SK-N-SH (cell line): ENCODE measurements at regions not wholly inside any gene's neighbourhood (a gene's known extent, or its start where the extent isn't known, plus 50 kb on each side); places are given as distances from the start of the nearest gene placed in this dataset.

ENCODE experiments used
- CTCF ChIA-PET: fragments of 300-600, 350-600 bp; formaldehyde crosslinking; extraction: SDS; loops from one replicate; lab custom pipeline; 2021; lab: Yijun Ruan, JAX
- POLR2A ChIA-PET: fragments of 350-600 bp; sonication (Branson Sonifier 250); formaldehyde crosslinking; extraction: SDS; loops from one replicate; lab custom pipeline; 2020; ENCODE audit warnings: antibody characterized with exemption, inconsistent platforms; lab: Yijun Ruan, JAX
- DNase-seq: peaks from one replicate; pipeline ENCODE4 v3.0.0; 2012
- H2AFZ ChIP-seq: fragments of 200-600 bp; sonication (generic); 2 replicates; pipeline ENCODE4 v1.8.1; 2016; ENCODE audit warnings: antibody characterized with exemption, mild to moderate bottlenecking, low read depth
- H3F3A ChIP-seq: fragments of 200-600 bp; sonication (generic); replicated peaks from 2 replicates; pipeline ENCODE3; 2016; ENCODE audit warnings: antibody characterized with exemption, mild to moderate bottlenecking; ENCODE audit not compliant: insufficient read depth
- H3K27ac ChIP-seq, 2 experiments: fragments of 200-500 bp in 1 of 2; fragments of 200-600 bp in 1 of 2; sonication (Bioruptor generic) in 1 of 2; sonication (generic), shearing (Covaris generic) in 1 of 2; 2 replicates each; pipeline versions ENCODE4 v1.5.1 to v1.6.1; 2014 to 2016; ENCODE audit warnings: low read depth in 2 of 2, inconsistent platforms in 1 of 2, low read length in 1 of 2, mild to moderate bottlenecking in 1 of 2, mixed read lengths in 1 of 2
- H3K27me3 ChIP-seq: fragments of 200-600 bp; sonication (generic), shearing (Covaris generic); 2 replicates; pipeline ENCODE4 v1.6.1; 2016; ENCODE audit warnings: mixed run types; ENCODE audit not compliant: insufficient read depth
- H3K36me3 ChIP-seq, 2 experiments: fragments of 200-500 bp in 1 of 2; fragments of 200-600 bp in 1 of 2; sonication (Bioruptor generic) in 1 of 2; sonication (generic) in 1 of 2; replicated peaks in 1 of 2; 2 replicates each; pipeline versions ENCODE3 to v1.5.1; 2014 to 2016; ENCODE audit warnings: low read length in 1 of 2, mild to moderate bottlenecking in 1 of 2; ENCODE audit not compliant: insufficient read depth in 2 of 2, control insufficient read depth in 1 of 2
- H3K4me1 ChIP-seq, 2 experiments: fragments of 200-500 bp in 1 of 2; fragments of 200-600 bp in 1 of 2; sonication (Bioruptor generic) in 1 of 2; sonication (generic), shearing (Covaris generic) in 1 of 2; 2 replicates each; pipeline versions ENCODE4 v1.5.1 to v1.6.1; 2014 to 2016; ENCODE audit warnings: low read depth in 1 of 2, low read length in 1 of 2, mixed run types in 1 of 2; ENCODE audit not compliant: insufficient read depth in 2 of 2, control insufficient read depth in 1 of 2
- H3K4me2 ChIP-seq: fragments of 200-600 bp; sonication (generic), shearing (Covaris generic); 2 replicates; pipeline ENCODE4 v1.6.1; 2017; ENCODE audit warnings: mixed run types
- H3K4me3 ChIP-seq, 2 experiments: fragments of 200-500 bp in 1 of 2; fragments of 200-600 bp in 1 of 2; sonication (Bioruptor generic) in 1 of 2; sonication (generic), shearing (Covaris generic) in 1 of 2; 2 replicates each; pipeline versions ENCODE4 v1.5.1 to v1.8.1; 2014 to 2016; ENCODE audit warnings: low read depth in 2 of 2, inconsistent platforms in 1 of 2, low read length in 1 of 2, mild to moderate bottlenecking in 1 of 2, mixed read lengths in 1 of 2, moderate library complexity in 1 of 2
- H3K79me2 ChIP-seq: fragments of 200-600 bp; sonication (generic); 2 replicates; pipeline ENCODE4 v1.8.1; 2017; ENCODE audit warnings: mild to moderate bottlenecking; ENCODE audit not compliant: insufficient read depth
- H3K9ac ChIP-seq: fragments of 200-600 bp; sonication (generic); 2 replicates; pipeline ENCODE4 v1.6.1; 2017; ENCODE audit warnings: mixed run types
- H3K9me2 ChIP-seq: fragments of 200-600 bp; sonication (generic); 2 replicates; pipeline ENCODE4 v1.6.1; 2017; ENCODE audit warnings: mixed run types
- H3K9me3 ChIP-seq: fragments of 200-600 bp; sonication (generic); 2 replicates; pipeline ENCODE4 v1.6.1; 2017; ENCODE audit warnings: mixed run types, mild to moderate bottlenecking, moderate library complexity
- H4K20me1 ChIP-seq: fragments of 200-600 bp; sonication (generic); 2 replicates; pipeline ENCODE4 v1.6.1; 2017; ENCODE audit warnings: mild to moderate bottlenecking, mixed run types; ENCODE audit not compliant: insufficient read depth
- ELF1 ChIP-seq: IDR thresholded peaks from 2 replicates; pipeline ENCODE4 v1.4.0; 2012
- EP300 ChIP-seq, 2 experiments: IDR thresholded peaks; 2 replicates each; pipeline versions ENCODE4 v1.4.0 to v1.6.1; 2012; ENCODE audit warnings: borderline replicate concordance in 1 of 2, low read depth in 1 of 2, low read length in 1 of 2
- FOXJ3 ChIP-seq: sonication (generic); formaldehyde crosslinking; IDR thresholded peaks from 2 replicates; pipeline ENCODE4 v1.5.1; 2020; ENCODE audit warnings: mild to moderate bottlenecking, missing genetic modification reagents
- FOXM1 ChIP-seq: IDR thresholded peaks from 2 replicates; pipeline ENCODE4 v1.4.0; 2012; ENCODE audit warnings: low read depth, mild to moderate bottlenecking
- JUND ChIP-seq: IDR thresholded peaks from 2 replicates; pipeline ENCODE4 v1.4.0; 2012
- MEF2A ChIP-seq: IDR thresholded peaks from 2 replicates; pipeline ENCODE4 v1.4.0; 2012; ENCODE audit warnings: low read depth, borderline replicate concordance
- MXI1 ChIP-seq: IDR thresholded peaks from 2 replicates; pipeline ENCODE4 v1.6.1; 2012; ENCODE audit warnings: mild to moderate bottlenecking, low read depth, low read length, improper control_type of control experiment
- NRF1 ChIP-seq: IDR thresholded peaks from 2 replicates; pipeline ENCODE4 v1.6.1; 2012; ENCODE audit warnings: low read depth, mild to moderate bottlenecking, low read length
- RFX5 ChIP-seq: IDR thresholded peaks from 2 replicates; pipeline ENCODE4 v1.6.1; 2012; ENCODE audit warnings: mild to moderate bottlenecking, improper control_type of control experiment, low read length
- SIN3A ChIP-seq: IDR thresholded peaks from 2 replicates; pipeline ENCODE4 v1.6.1; 2012; ENCODE audit warnings: low read depth, mild to moderate bottlenecking, low read length, moderate library complexity, borderline replicate concordance
- SMC3 ChIP-seq: IDR thresholded peaks from 2 replicates; pipeline ENCODE4 v1.6.1; 2012; ENCODE audit warnings: low read depth, low read length, improper control_type of control experiment
- TAF1 ChIP-seq: IDR thresholded peaks from 2 replicates; pipeline ENCODE4 v1.6.1; 2012; ENCODE audit warnings: low read depth, mild to moderate bottlenecking, low read length, moderate library complexity, borderline replicate concordance
- YY1 ChIP-seq: IDR thresholded peaks from 2 replicates; pipeline ENCODE4 v1.4.0; 2012; ENCODE audit warnings: low read depth, mild to moderate bottlenecking
- WGBS: methylation state at CpG from one replicate; pipeline ENCODE4 v1.1.6; 2017; ENCODE audit warnings: low lambda C conversion rate; 5-methylcytosine and 5-hydroxymethylcytosine counted together
- TF ChIP-seq, protein P1 (sequence below): IDR thresholded peaks from 2 replicates; pipeline ENCODE4 v1.4.0; 2012; ENCODE audit warnings: low read depth
- TF ChIP-seq, protein P2 (sequence below): IDR thresholded peaks from 2 replicates; pipeline ENCODE4 v1.4.0; 2012; ENCODE audit warnings: low read depth, borderline replicate concordance
- TF ChIP-seq, protein P3 (sequence below): IDR thresholded peaks from 2 replicates; pipeline ENCODE4 v1.6.1; 2012; ENCODE audit warnings: mild to moderate bottlenecking, low read depth, low read length, moderate library complexity
- TF ChIP-seq, protein P4 (sequence below): fragments of 200-600 bp; sonication (generic); IDR thresholded peaks from 2 replicates; pipeline ENCODE4 v1.6.1; 2017; ENCODE audit warnings: antibody characterized with exemption, mild to moderate bottlenecking, moderate library complexity

DNA sequence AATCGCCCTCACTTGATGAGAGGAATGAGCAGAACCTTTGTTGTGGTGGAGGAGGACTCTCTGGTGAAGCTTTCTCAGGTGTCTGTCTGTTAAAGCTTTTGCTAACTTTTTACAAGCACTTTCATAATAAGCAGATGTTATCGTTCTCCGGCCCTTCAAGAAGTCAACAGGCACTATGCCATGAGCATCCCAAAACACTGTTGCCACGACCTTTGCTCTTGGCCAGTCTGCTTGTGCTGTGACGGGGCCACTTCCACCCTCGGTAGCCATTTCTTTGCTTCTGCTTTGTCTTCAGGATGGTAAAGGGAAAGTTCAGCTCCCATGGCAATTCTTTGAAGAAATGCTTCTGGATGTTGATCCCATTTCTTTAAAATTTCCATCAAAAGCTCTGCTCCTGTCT, 93.5 kb upstream of the ANKRD10 start:
- H3F3A ChIP-seq: no peaks in the 10 kb centered on the region
- H3K27me3 ChIP-seq: no peaks in the 10 kb centered on the region
- H3K4me2 ChIP-seq: no peak overlapping the region
- TF ChIP-seq FOXJ3: no peak
- no peak for TF ChIP-seq MEF2A
- no peak for TF ChIP-seq EP300 (IDR thresholded peaks at IDR 0.05; ENCODE audit: borderline replicate concordance in 1 of 2, low read depth in 1 of 2, low read length in 1 of 2)
- no peak for TF ChIP-seq MXI1
- TF ChIP-seq, protein P1, sequence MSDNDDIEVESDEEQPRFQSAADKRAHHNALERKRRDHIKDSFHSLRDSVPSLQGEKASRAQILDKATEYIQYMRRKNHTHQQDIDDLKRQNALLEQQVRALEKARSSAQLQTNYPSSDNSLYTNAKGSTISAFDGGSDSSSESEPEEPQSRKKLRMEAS: no peak
- TF ChIP-seq YY1: no peak
- TF ChIP-seq NRF1: no peak
- TF ChIP-seq JUND: no peak
- no peak for TF ChIP-seq RFX5
- no peaks in the 10 kb centered on the region for H4K20me1 ChIP-seq
- no peaks in the 10 kb centered on the region for H3K9me2 ChIP-seq
- DNase-seq: no peak
- no peaks in the 10 kb centered on the region for H3K9me3 ChIP-seq
- no peak overlapping the region for H3K27ac ChIP-seq
- H3K9ac ChIP-seq: no peak overlapping the region
- 27% methylated on average over 6 of the region's 6 CpGs for WGBS
- no peaks in the 10 kb centered on the region for H3K79me2 ChIP-seq
- no peaks in the 10 kb centered on the region for H3K4me1 ChIP-seq
- no peak overlapping the region for H2AFZ ChIP-seq
- CTCF ChIA-PET: no interaction called here
- H3K36me3 ChIP-seq: no peaks in the 10 kb centered on the region
- POLR2A ChIA-PET: no interaction called here
- no peak overlapping the region for H3K4me3 ChIP-seq

DNA sequence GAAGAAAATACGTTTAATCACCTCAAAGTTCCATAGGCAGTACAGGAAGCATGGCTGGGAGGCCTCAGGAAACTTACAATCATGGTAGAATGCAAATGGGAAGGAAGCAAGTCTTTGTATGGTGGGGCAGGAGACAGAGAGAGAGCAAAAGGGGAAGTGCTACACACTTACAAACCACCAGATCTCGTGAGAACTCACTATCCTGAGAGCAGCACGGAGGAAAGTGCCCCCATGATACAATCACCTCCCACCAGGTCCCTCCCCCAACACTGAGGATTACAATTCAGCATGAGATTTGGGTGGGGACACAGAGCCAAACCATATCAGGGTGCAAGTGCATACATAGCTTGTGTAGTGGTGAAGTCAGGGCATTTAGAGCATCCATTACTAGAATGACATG, 92.3 kb upstream of the ANKRD10 start:
- Histone ChIP-seq H4K20me1 (no peaks in the 10 kb centered on the region), H3K36me3 (no peaks in the 10 kb centered on the region), H3K4me2 (no peak overlapping the region), H3K9me2 (no peaks in the 10 kb centered on the region), H3K4me3 (no peak overlapping the region), H3K27me3 (no peaks in the 10 kb centered on the region; the same call in 1 of the 2 replicates), H3K79me2 (no peaks in the 10 kb centered on the region), H3K9ac (no peak overlapping the region), H3K27ac (no peak overlapping the region), H3F3A (no peaks in the 10 kb centered on the region), H3K9me3 (no peaks in the 10 kb centered on the region), H3K4me1 (no peaks in the 10 kb centered on the region), H2AFZ (no peak overlapping the region)
- TF ChIP-seq MEF2A (no peak), RFX5 (no peak), ELF1 (no peak)
- WGBS: 30% methylated on average over 3 of the region's 3 CpGs
- no peak for DNase-seq
- POLR2A ChIA-PET: no interaction called here
- CTCF ChIA-PET: interaction anchor here (1.4 kb wide), 1 partner anchor 21 kb away, joined by 4 read pairs; no protein-coding TSS in a partner anchor

DNA sequence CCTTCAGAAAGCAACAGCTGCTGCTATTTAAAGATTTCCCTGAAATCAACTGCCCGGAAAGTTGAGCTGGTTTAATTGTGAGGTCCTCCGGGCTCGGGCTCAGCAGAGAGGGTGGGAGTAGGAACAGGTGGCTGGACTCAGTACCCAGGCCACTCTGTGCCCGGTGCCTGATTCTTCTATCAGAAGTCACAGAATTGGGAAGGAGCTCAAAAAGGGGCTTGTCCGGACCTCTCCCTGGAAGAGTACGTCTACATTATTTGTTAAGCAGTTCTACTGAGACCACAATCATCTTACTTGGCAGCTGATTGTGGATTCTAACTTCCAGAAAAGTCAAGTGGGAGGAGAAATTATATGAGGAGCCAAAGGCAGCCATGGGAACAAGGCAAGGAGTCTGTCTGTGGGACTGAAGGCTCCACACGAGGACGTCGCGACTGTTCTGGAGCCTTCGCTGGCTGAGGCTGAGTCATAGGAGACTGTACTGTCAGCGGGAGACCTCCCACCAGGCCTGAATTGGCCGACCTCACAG, 91.7 kb upstream of the ANKRD10 start:
- no peak overlapping the region for H3K4me3 ChIP-seq
- no peak overlapping the region for H3K27ac ChIP-seq
- no peaks in the 10 kb centered on the region for H3K4me1 ChIP-seq
- H3K27me3 ChIP-seq: no peaks in the 10 kb centered on the region; the same call in 1 of the 2 replicates
- no peak overlapping the region for H3K9ac ChIP-seq
- no peaks in the 10 kb centered on the region for H3K36me3 ChIP-seq
- ChIA-PET POLR2A (no interaction called here), CTCF (interaction anchor here (1.4 kb wide), 1 partner anchor 21 kb away, joined by 4 read pairs; no protein-coding TSS in a partner anchor)
- no peak for DNase-seq
- no peaks in the 10 kb centered on the region for H3K9me3 ChIP-seq
- H3F3A ChIP-seq: no peaks in the 10 kb centered on the region
- no peak overlapping the region for H2AFZ ChIP-seq
- H4K20me1 ChIP-seq: no peaks in the 10 kb centered on the region
- no peak overlapping the region for H3K4me2 ChIP-seq
- H3K79me2 ChIP-seq: no peaks in the 10 kb centered on the region
- H3K9me2 ChIP-seq: no peaks in the 10 kb centered on the region
- 63% methylated on average over 13 of the region's 13 CpGs for WGBS
- TF ChIP-seq RFX5: no peak
- TF ChIP-seq, protein P1: no peak
- TF ChIP-seq, protein P2, sequence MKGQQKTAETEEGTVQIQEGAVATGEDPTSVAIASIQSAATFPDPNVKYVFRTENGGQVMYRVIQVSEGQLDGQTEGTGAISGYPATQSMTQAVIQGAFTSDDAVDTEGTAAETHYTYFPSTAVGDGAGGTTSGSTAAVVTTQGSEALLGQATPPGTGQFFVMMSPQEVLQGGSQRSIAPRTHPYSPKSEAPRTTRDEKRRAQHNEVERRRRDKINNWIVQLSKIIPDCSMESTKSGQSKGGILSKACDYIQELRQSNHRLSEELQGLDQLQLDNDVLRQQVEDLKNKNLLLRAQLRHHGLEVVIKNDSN: no peak
- no peak for TF ChIP-seq SMC3
- TF ChIP-seq FOXM1: no peak
- no peak for TF ChIP-seq TAF1
- TF ChIP-seq, protein P3, sequence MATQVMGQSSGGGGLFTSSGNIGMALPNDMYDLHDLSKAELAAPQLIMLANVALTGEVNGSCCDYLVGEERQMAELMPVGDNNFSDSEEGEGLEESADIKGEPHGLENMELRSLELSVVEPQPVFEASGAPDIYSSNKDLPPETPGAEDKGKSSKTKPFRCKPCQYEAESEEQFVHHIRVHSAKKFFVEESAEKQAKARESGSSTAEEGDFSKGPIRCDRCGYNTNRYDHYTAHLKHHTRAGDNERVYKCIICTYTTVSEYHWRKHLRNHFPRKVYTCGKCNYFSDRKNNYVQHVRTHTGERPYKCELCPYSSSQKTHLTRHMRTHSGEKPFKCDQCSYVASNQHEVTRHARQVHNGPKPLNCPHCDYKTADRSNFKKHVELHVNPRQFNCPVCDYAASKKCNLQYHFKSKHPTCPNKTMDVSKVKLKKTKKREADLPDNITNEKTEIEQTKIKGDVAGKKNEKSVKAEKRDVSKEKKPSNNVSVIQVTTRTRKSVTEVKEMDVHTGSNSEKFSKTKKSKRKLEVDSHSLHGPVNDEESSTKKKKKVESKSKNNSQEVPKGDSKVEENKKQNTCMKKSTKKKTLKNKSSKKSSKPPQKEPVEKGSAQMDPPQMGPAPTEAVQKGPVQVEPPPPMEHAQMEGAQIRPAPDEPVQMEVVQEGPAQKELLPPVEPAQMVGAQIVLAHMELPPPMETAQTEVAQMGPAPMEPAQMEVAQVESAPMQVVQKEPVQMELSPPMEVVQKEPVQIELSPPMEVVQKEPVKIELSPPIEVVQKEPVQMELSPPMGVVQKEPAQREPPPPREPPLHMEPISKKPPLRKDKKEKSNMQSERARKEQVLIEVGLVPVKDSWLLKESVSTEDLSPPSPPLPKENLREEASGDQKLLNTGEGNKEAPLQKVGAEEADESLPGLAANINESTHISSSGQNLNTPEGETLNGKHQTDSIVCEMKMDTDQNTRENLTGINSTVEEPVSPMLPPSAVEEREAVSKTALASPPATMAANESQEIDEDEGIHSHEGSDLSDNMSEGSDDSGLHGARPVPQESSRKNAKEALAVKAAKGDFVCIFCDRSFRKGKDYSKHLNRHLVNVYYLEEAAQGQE: no peak
- no peak for TF ChIP-seq SIN3A
- TF ChIP-seq, protein P4, sequence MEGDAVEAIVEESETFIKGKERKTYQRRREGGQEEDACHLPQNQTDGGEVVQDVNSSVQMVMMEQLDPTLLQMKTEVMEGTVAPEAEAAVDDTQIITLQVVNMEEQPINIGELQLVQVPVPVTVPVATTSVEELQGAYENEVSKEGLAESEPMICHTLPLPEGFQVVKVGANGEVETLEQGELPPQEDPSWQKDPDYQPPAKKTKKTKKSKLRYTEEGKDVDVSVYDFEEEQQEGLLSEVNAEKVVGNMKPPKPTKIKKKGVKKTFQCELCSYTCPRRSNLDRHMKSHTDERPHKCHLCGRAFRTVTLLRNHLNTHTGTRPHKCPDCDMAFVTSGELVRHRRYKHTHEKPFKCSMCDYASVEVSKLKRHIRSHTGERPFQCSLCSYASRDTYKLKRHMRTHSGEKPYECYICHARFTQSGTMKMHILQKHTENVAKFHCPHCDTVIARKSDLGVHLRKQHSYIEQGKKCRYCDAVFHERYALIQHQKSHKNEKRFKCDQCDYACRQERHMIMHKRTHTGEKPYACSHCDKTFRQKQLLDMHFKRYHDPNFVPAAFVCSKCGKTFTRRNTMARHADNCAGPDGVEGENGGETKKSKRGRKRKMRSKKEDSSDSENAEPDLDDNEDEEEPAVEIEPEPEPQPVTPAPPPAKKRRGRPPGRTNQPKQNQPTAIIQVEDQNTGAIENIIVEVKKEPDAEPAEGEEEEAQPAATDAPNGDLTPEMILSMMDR: no peak
